PFSK-1 (cell line): ENCODE measurements at regions not wholly inside any gene's neighbourhood (a gene's known extent, or its start where the extent isn't known, plus 50 kb on each side); places are given as distances from the start of the nearest gene placed in this dataset.

Experiments
- POLR2AphosphoS5 ChIP-seq: IDR thresholded peaks from 2 replicates; pipeline ENCODE4 v1.6.1; 2012; ENCODE audit warnings: low read depth, mild to moderate bottlenecking, control low read depth, low read length, moderate library complexity
- TAF1 ChIP-seq: IDR thresholded peaks from 2 replicates; pipeline ENCODE4 v1.6.1; 2012; ENCODE audit warnings: low read length, control low read depth, borderline replicate concordance; ENCODE audit not compliant: insufficient read depth
- TF ChIP-seq, protein P1 (sequence below), 2 experiments: IDR thresholded peaks; 2 replicates each; pipeline versions ENCODE4 v1.6.1 to v1.8.0; 2011 to 2012; ENCODE audit warnings: low read depth in 2 of 2, low read length in 2 of 2, control low read depth in 1 of 2, inconsistent platforms in 1 of 2, mild to moderate bottlenecking in 1 of 2, moderate library complexity in 1 of 2; ENCODE audit not compliant: insufficient read depth in 1 of 2

DNA sequence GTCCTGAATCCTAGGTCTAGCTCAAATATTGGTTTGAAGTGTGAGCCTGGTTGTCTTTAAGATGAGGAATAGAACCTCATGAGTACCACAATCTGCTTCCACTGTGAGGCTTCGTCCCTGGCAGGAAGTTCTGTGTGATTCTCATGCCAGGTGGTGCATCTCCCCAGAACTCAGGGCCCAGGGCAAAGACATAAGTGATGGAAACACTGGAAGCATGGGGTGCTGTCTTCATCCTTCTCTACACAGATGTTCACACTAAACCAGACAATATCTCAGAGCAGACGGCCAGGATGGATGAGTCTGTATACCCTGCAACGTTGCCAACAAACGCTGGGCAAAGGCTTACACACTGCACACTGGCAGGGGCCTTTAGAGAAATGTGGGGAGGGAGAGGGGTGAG lies 475.9 kb upstream of the B3GAT1 start:
- TF ChIP-seq TAF1 (no peak), POLR2AphosphoS5 (no peak)
- TF ChIP-seq, protein P1, sequence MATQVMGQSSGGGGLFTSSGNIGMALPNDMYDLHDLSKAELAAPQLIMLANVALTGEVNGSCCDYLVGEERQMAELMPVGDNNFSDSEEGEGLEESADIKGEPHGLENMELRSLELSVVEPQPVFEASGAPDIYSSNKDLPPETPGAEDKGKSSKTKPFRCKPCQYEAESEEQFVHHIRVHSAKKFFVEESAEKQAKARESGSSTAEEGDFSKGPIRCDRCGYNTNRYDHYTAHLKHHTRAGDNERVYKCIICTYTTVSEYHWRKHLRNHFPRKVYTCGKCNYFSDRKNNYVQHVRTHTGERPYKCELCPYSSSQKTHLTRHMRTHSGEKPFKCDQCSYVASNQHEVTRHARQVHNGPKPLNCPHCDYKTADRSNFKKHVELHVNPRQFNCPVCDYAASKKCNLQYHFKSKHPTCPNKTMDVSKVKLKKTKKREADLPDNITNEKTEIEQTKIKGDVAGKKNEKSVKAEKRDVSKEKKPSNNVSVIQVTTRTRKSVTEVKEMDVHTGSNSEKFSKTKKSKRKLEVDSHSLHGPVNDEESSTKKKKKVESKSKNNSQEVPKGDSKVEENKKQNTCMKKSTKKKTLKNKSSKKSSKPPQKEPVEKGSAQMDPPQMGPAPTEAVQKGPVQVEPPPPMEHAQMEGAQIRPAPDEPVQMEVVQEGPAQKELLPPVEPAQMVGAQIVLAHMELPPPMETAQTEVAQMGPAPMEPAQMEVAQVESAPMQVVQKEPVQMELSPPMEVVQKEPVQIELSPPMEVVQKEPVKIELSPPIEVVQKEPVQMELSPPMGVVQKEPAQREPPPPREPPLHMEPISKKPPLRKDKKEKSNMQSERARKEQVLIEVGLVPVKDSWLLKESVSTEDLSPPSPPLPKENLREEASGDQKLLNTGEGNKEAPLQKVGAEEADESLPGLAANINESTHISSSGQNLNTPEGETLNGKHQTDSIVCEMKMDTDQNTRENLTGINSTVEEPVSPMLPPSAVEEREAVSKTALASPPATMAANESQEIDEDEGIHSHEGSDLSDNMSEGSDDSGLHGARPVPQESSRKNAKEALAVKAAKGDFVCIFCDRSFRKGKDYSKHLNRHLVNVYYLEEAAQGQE (IDR thresholded peaks at IDR 0.05; ENCODE audit: insufficient read depth in 1 of 2, low read depth in 2 of 2, low read length in 2 of 2) = no peak
